NCI-H748 treated with DMSO at 0.1 percent for 48 hours (cell line): ENCODE measurements at regions not wholly inside any gene's neighbourhood (a gene's known extent, or its start where the extent isn't known, plus 50 kb on each side); places are given as distances from the start of the nearest gene placed in this dataset.
"Not testable (repeated sequence)": the region's sequence is repeated elsewhere in the genome, so short reads cannot be mapped to it uniquely, and the experiment has no call there.

Experiments used
- DNase-seq: peaks from one replicate; lab custom pipeline; 2025; lab: John Stamatoyannopoulos, UW

- DNase-seq, result not testable (repeated sequence)
Measured at GRCh38 chr1:117314951-117315350, 52.3 kb upstream of the MAN1A2 start.

- DNase-seq, result no peak
Measured at GRCh38 chr1:117313555-117313954, 53.7 kb upstream of the MAN1A2 start.

GRCh38 chr1:117312453-117313138, 54.7 kb upstream of the MAN1A2 start:
- no peak for DNase-seq

- no peak for DNase-seq
Measured at GRCh38 chr1:117308311-117308916, 58.8 kb upstream of the MAN1A2 start.

- no peak for DNase-seq
Measured at GRCh38 chr1:117301901-117302300, 65.3 kb upstream of the MAN1A2 start.

- not testable (repeated sequence) for DNase-seq
Measured at GRCh38 chr1:117300183-117300582, 67.1 kb upstream of the MAN1A2 start.

- DNase-seq, result no peak
Measured at GRCh38 chr1:117295001-117295400, 72.2 kb upstream of the MAN1A2 start.

- DNase-seq, result no peak
Measured at GRCh38 chr1:117290890-117291289, 76.4 kb upstream of the MAN1A2 start.

GRCh38 chr1:117289316-117289870, 77.9 kb upstream of the MAN1A2 start:
- DNase-seq, result no peak

GRCh38 chr1:117286562-117286961, 75.8 kb upstream of the VTCN1 start:
- no peak for DNase-seq

GRCh38 chr1:117286145-117286544, 75.4 kb upstream of the VTCN1 start:
- no peak for DNase-seq

GRCh38 chr1:117284399-117285215, 73.9 kb upstream of the VTCN1 start:
- DNase-seq, result peak; percentile 64

GRCh38 chr1:117278531-117278930, 67.8 kb upstream of the VTCN1 start:
- no peak for DNase-seq

GRCh38 chr1:117275055-117275454, 64.3 kb upstream of the VTCN1 start:
- DNase-seq, result no peak

GRCh38 chr1:117271959-117272358, 61.2 kb upstream of the VTCN1 start:
- no peak for DNase-seq

GRCh38 chr1:117271129-117271528, 60.4 kb upstream of the VTCN1 start:
- DNase-seq, result no peak

- no peak for DNase-seq
Measured at GRCh38 chr1:117270679-117271078, 60.0 kb upstream of the VTCN1 start.

- DNase-seq, result no peak
Measured at GRCh38 chr1:117268535-117269455, 58.1 kb upstream of the VTCN1 start.

- no peak for DNase-seq
Measured at GRCh38 chr1:117267232-117267774, 56.6 kb upstream of the VTCN1 start.

GRCh38 chr1:117262976-117263375, 52.2 kb upstream of the VTCN1 start:
- no peak for DNase-seq

- no peak for DNase-seq
Measured at GRCh38 chr1:117261424-117261785, 50.7 kb upstream of the VTCN1 start.
